PC-9 (cell line): ENCODE measurements at regions not wholly inside any gene's neighbourhood (a gene's known extent, or its start where the extent isn't known, plus 50 kb on each side); places are given as distances from the start of the nearest gene placed in this dataset.

Experiments used
- BruUV-seq: library from RNA; stranded (reverse); fragments of 400-500 nt; replicated peaks from 2 replicates; lab custom pipeline; 2021; lab: Mats Ljungman, UMichigan
- CTCF ChIA-PET: fragments of 300-600 bp; sonication (Branson Sonifier 250); formaldehyde crosslinking; loops from one replicate; lab custom pipeline; 2022; ENCODE audit warnings: antibody characterized with exemption; lab: Charles Lee
- POLR2A ChIA-PET: fragments of 300-600 bp; sonication (Branson Sonifier 250); formaldehyde crosslinking; loops from one replicate; lab custom pipeline; 2022; ENCODE audit warnings: antibody characterized with exemption; ENCODE audit not compliant: unreplicated experiment; lab: Charles Lee
- DNase-seq, 2 experiments: peaks; one replicate each; pipeline versions ENCODE4 v3.0.0 to v3.0.0-alpha.2; 2015 to 2022; ENCODE audit warnings: mixed read lengths in 1 of 2
- H2AFZ ChIP-seq: fragments of 200-600 bp; sonication (generic); 2 replicates; pipeline ENCODE4 v1.8.1; 2017; ENCODE audit warnings: antibody characterized with exemption
- H3F3A ChIP-seq: fragments of 200-600 bp; sonication (generic); 2 replicates; pipeline ENCODE4 v1.8.1; 2017; ENCODE audit warnings: antibody characterized with exemption, mild to moderate bottlenecking, low read depth; ENCODE audit not compliant: insufficient read depth
- H3K27ac ChIP-seq: fragments of 200-600 bp; sonication (generic); 2 replicates; pipeline ENCODE4 v1.6.1; 2016; ENCODE audit warnings: mixed run types
- H3K27me3 ChIP-seq: fragments of 200-600 bp; sonication (generic); 2 replicates; pipeline ENCODE4 v1.6.1; 2016; ENCODE audit warnings: low read depth, mixed run types; ENCODE audit not compliant: insufficient read depth
- H3K36me3 ChIP-seq: fragments of 200-600 bp; sonication (generic); 2 replicates; pipeline ENCODE4 v1.6.1; 2016; ENCODE audit warnings: low read depth, mixed run types
- H3K4me1 ChIP-seq: fragments of 200-600 bp; sonication (generic); replicated peaks from 2 replicates; pipeline ENCODE4 v1.6.1; 2016; ENCODE audit warnings: mixed run types; ENCODE audit not compliant: insufficient read depth
- H3K4me2 ChIP-seq: fragments of 200-600 bp; sonication (generic); 2 replicates; pipeline ENCODE4 v1.6.1; 2017; ENCODE audit warnings: mixed run types
- H3K4me3 ChIP-seq: fragments of 200-600 bp; sonication (generic); 2 replicates; pipeline ENCODE4 v1.6.1; 2016; ENCODE audit warnings: mixed run types
- H3K79me2 ChIP-seq: fragments of 200-600 bp; sonication (generic); 2 replicates; pipeline ENCODE4 v1.6.1; 2017; ENCODE audit warnings: low read depth, mixed run types
- H3K9me2 ChIP-seq: fragments of 200-600 bp; sonication (generic); 2 replicates; pipeline ENCODE4 v1.8.1; 2017; ENCODE audit warnings: mild to moderate bottlenecking; ENCODE audit not compliant: insufficient read depth
- H3K9me3 ChIP-seq: fragments of 200-600 bp; sonication (generic); 2 replicates; pipeline ENCODE4 v1.8.1; 2016; ENCODE audit warnings: low read depth; ENCODE audit not compliant: insufficient read depth
- H4K20me1 ChIP-seq: fragments of 200-600 bp; sonication (generic); 2 replicates; pipeline ENCODE4 v1.8.1; 2017; ENCODE audit not compliant: insufficient read depth
- CTCF ChIP-seq: fragments of 200-600 bp; sonication (generic); conservative IDR thresholded peaks from 2 replicates; pipeline ENCODE4 v1.6.1; 2017; ENCODE audit warnings: mixed run types, antibody characterized with exemption, mild to moderate bottlenecking, moderate library complexity
- EZH2 ChIP-seq: fragments of 200-600 bp; sonication (generic); IDR thresholded peaks from 2 replicates; pipeline ENCODE4 v1.8.0; 2017; ENCODE audit warnings: antibody characterized with exemption, low read depth
- intact Hi-C: fragments of 100-400 bp; cut with micrococcal nuclease; formaldehyde crosslinking; loops from one replicate; pipeline ENCODE4 v1.10.0; 2022; ENCODE audit not compliant: unreplicated experiment

GRCh38 chr1:116835161-116835560 lies 74.6 kb upstream of the PTGFRN start:
- H3K4me1 ChIP-seq = no peaks in the 10 kb centered on the region
- intact Hi-C loops = no loop called here
- H2AFZ ChIP-seq = no peak overlapping the region
- DNase-seq = no peak
- no peaks in the 10 kb centered on the region for H3K79me2 ChIP-seq
- no peaks in the 10 kb centered on the region for H4K20me1 ChIP-seq
- no peak overlapping the region for H3K27ac ChIP-seq
- no peaks in the 10 kb centered on the region for H3F3A ChIP-seq
- TF ChIP-seq CTCF (no peak), EZH2 (no peak)
- no peaks in the 10 kb centered on the region for H3K27me3 ChIP-seq
- H3K9me3 ChIP-seq = no peaks in the 10 kb centered on the region
- no peaks in the 10 kb centered on the region for H3K36me3 ChIP-seq
- ChIA-PET CTCF (no interaction called here), POLR2A (no interaction called here)
- no peak overlapping the region for H3K4me2 ChIP-seq
- no peak overlapping the region for H3K4me3 ChIP-seq
- BruUV-seq = no TSS peak
- H3K9me2 ChIP-seq = no peaks in the 10 kb centered on the region

GRCh38 chr1:116836099-116836498 lies 73.6 kb upstream of the PTGFRN start:
- H3K27ac ChIP-seq = no peak overlapping the region
- no peaks in the 10 kb centered on the region for H3K9me3 ChIP-seq
- H3K79me2 ChIP-seq = no peaks in the 10 kb centered on the region
- no peak overlapping the region for H2AFZ ChIP-seq
- no peaks in the 10 kb centered on the region for H3K4me1 ChIP-seq
- BruUV-seq = no TSS peak
- no peak overlapping the region for H3K4me2 ChIP-seq
- TF ChIP-seq CTCF = no peak
- TF ChIP-seq EZH2 = no peak
- DNase-seq = no peak
- no peaks in the 10 kb centered on the region for H4K20me1 ChIP-seq
- ChIA-PET POLR2A (interaction anchor here (0.6 kb wide), 1 partner anchor 17 kb away, joined by 28 read pairs; no protein-coding TSS in a partner anchor), CTCF (no interaction called here)
- H3K27me3 ChIP-seq = no peaks in the 10 kb centered on the region
- H3K9me2 ChIP-seq = no peaks in the 10 kb centered on the region
- no peak overlapping the region for H3K4me3 ChIP-seq
- H3F3A ChIP-seq = no peaks in the 10 kb centered on the region
- intact Hi-C loops = no loop called here
- H3K36me3 ChIP-seq = no peaks in the 10 kb centered on the region

GRCh38 chr1:116841569-116842344 lies 68.0 kb upstream of the PTGFRN start:
- Histone ChIP-seq H3K9me3 (peaks cover 12% of the 10 kb centered on the region), H3K4me1 (no peaks in the 10 kb centered on the region), H3K27ac (no peak overlapping the region), H3K4me2 (no peak overlapping the region), H3F3A (no peaks in the 10 kb centered on the region), H4K20me1 (no peaks in the 10 kb centered on the region), H3K36me3 (no peaks in the 10 kb centered on the region), H3K4me3 (no peak overlapping the region), H2AFZ (no peak overlapping the region), H3K9me2 (no peaks in the 10 kb centered on the region), H3K79me2 (no peaks in the 10 kb centered on the region), H3K27me3 (no peaks in the 10 kb centered on the region)
- no peak for DNase-seq
- POLR2A ChIA-PET = no interaction called here
- CTCF ChIA-PET = interaction anchor here (0.7 kb wide), 1 partner anchor 415 kb away, joined by 4 read pairs; no protein-coding TSS in a partner anchor
- no peak for TF ChIP-seq CTCF
- TF ChIP-seq EZH2 = no peak
- intact Hi-C loops = no loop called here
- BruUV-seq = no TSS peak
